Hippocampal formation (tissue), 2 donors: ENCODE measurements at regions not wholly inside any gene's neighbourhood (a gene's known extent, or its start where the extent isn't known, plus 50 kb on each side); places are given as distances from the start of the nearest gene placed in this dataset.
"Not testable (repeated sequence)": the region's sequence is repeated elsewhere in the genome, so short reads cannot be mapped to it uniquely, and the experiment has no call there.

Experiments
- DNase-seq, 2 donors: peaks; one replicate each; lab custom pipeline; 2025; lab: John Stamatoyannopoulos, UW

DNA sequence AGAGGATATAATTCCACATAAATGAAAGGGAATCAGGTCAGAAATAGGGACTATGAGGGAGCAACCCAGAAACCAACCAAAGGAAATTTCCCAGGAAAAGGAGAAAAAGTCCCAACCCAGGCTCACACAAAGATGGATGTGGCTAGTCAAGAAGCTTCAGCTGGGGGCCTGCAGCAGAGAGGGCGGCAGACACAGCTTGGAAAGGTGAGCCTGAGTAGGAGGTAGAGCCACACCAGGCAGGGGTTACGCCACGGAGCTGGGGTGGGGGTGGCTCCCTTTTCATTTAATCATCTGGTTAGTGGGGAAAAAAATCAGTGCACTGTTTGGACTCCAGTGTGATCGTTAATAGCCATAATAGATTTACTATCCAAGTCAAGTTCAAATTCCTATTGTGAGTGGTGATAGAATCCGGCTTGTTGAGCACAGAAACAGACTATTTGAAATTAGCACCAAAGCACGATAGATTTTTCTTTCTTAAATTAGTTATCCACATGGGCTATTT is 220.6 kb downstream of the TPBG start:
- DNase-seq, result no peak

DNA sequence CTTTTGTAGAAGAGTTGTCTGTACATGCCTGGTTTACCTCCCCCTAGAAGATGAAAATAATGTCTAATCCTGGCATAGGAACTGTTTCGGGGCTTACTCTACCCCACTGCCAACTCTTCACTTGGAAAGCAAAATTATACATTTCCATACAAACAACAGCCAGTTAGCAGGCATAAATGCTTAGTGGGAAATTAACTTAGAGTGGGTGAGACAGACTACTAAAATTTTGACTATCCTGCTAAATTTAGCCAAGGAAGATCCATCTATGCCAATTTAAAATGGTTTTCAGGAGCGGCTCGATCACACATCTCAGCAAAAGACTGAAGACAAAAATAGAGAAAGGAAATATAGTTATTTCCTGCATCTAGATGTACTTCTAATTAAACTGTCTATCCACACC is 221.2 kb downstream of the TPBG start:
- DNase-seq, result no peak

DNA sequence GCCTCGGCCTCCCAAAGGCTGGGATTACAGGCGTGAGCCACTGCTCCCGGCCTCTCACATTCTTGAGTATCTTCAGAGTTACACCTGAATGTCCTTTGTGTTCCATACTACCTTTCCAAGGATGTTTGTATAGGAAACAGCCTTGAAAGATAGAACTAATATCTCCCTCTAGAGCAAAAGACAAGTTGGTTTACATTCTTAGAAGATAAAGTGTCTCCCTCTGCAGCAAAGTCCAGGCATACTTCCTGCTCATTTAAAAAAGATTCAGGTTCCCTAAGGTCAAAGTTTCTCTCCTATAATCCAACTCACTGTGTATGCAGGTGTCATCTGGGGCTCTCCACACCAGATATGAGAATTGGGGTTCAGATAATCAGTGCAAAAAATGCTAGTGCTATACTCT is 224.4 kb downstream of the TPBG start:
- DNase-seq, result no peak

DNA sequence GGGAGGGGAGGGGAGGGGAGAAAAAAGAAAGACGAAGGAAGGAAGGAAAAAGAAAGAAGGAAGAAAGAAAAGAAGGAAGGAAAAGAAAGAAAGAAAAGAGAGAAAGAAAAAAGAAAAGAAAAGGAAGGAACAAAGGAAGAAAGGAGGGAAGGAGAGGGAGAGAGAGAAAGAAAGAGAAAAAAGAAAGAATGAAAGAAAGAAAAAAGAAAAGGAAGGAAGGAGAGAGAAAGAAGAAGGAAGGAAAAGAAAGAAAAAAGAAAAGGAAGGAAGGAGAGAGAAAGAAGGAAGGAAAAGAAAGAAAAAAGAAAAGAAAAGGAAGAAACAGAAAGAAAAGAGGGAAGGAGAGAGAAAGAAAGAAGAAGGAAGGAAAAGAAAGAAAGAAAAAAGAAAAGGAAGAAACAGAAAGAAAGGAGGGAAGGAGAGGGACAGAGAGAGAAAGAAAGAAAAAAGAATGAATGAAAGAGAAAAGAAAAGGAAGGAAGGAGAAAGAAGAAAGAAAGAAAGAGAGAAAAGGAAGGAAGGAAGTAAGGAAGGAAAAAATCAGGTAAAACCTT is 225.3 kb downstream of the TPBG start:
- no peak for DNase-seq

DNA sequence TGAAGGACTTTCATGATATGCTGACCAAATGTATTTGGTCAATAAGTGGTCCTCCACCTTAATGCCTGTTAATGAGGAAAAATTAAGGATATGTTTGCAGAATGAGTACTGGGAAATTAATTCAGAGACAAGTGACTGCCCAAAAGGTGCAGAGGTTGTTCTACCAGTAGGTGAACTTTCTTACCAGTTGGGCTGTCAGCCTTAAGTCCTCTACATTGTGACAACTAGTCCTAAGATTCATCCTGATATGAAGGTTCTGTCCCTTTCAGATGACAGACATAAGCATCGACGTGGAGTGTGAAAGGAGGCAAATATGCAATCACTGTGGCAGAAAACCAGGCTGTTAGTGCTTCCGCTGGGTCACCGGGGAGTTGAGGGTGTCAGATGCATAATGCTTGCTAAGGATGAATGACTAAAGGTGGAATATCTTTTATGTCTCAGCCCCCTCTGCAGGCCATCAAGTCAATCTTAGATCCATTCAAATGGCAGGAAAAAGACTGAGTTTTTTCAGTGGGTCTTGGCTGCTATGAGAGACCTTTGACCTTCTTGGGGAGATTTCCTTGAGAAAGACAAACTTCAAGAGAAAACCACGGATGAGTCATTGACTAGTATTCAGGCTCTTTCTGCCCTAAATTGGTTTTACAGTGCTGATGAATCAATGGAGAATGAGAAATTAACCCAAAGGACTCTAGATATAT is 226.0 kb downstream of the TPBG start:
- DNase-seq, result no peak

DNA sequence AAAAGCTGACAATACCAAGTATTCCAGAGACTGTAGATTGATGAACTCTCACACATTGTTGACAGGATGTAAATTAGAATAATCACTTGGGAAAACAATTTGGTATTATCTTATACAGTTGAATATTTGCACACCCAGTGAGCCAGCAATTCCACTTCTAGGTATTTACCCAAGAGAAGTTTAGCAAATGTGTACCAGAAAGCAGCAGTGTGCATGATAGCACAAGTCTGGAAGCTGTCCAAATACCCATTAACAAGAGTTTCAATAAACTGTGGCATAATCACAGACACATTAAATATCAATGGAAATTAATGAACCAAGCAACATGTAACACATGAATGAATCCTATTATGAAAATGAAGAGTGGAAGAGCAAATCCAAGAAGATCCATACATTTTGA is 233.6 kb downstream of the TPBG start:
- DNase-seq, result no peak

DNA sequence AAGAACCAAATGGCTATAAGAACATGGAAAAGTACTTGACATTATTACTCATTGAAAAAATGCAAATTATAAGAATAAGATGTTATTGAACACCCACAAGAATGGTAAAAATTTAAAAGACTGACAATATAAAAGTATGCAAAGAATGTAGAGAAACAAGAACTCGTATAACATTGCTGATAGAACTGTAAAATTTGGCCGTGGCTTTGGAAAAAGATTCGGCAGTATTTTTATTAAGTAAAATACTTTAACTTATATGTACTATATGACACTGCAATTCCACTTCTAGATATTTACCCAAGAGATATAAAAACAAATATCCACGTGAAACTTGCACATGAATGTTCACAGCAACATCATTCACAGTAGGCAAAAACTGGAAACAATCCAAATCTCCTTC is 239.2 kb downstream of the TPBG start:
- DNase-seq, result no peak

DNA sequence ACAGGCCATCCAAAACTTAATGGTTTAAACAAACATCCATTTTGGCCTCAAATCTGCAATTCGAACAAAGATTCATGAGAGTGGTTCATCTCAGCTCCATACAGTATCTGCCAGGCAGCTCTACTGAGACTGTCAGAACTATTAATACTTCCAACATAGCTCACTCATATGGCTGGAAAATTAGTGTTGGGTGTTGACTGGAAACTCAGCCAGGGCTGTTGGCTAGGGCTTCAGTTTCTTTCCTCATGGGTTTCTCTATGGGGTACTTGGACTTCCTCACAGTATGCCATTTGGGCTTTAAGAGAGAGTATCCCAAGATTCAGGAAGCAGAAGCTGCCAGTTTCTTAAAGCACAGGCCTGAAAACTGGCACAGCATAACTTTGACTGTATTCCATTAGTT is 240.3 kb downstream of the TPBG start:
- no peak for DNase-seq

DNA sequence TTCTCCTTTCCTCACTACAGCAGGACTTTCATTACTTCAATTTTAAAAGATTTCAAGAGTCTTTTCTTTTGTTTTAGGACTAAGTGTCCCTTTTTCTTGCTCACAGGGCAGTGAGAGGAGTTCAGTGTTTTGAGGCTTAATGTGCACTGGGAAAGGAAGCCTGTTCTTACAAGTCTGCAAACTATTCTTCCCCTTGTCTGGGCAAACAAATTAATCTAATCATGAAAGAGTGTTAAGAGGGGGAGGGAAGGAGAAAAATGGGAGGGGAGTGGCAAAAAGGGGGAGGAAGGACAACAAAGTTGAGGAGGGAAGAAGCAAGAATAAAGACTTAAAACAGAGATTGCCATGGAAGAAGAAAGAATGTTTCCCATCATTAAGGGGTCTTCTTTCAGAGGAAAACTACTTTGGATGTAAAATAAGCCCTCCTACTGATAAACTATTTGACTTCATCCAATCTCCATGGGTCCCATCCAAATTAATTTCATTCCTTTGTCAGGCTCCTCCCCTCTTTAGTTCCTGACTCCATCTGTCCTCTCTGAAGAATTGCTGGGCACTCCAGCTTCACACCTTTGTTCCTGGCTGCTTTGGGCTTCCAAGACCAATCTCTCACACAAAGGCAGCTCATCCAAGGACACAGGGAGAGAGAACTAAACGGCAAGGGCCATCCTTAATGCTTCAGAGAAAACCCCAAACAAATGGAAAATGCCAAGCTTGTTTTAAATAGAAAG is 244.5 kb downstream of the TPBG start:
- no peak for DNase-seq

DNA sequence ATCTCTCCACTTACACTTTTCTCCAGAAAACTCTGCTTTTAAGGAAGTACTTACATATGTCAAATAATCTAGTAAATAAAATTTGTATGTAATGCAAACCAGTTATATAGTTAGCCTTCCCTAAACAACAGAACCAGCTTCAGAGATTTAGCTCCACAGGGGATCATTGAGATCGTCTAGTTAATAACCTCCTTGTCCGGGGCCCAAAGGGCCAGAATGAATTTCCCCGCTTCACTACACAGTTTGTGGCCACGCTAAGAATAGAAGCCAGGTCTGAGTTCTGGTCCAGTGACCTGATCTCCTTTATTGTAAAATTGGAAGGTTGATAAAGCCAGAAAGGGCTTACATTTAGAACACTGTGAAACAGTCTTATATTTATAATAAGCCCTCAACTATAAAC is 245.2 kb downstream of the TPBG start:
- DNase-seq, result no peak

DNA sequence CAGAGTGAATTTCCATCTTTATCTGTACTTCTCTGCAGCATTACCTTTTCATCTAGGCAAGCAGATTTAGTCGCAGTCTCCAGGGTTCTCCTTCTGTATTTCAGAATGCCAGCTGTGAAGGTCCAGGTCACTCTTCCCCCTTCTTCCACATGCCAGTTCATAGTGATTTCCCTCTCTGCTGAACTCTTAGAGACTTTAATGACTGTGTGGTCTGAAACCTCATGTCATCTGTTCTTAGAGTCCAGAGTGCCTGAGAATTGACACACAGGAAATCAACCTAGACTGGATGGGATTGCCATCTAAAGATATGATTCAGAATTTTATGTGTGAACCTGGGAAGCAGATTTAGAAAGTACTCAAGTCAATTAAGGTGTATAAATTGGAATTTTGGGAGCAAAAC is 248.1 kb downstream of the TPBG start:
- no peak for DNase-seq

DNA sequence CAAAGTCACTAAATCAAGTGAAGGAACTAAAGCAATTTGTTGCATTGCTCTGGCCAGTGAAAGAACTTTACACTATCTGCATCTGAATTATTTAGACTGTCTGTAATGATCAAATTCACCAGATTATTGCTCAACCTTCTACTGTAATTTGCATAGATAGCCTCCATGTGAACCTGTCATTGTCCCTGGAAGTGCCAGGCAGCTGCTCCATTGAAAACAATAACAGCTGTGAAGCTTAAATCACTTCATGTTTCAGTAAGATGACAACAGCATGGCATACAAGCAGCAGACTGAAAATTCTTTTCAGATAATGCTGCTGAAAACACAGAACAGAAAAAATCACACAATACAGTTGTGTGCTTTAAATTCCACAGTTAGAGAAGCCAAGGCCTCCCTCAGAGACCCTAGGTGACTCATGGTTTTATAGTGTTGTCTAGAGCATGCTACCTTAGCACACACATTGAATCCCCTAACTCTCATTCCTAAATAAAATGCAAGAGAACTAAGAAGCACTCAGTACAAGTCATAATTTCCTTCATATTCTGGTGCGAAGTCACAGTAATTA is 248.9 kb downstream of the TPBG start:
- DNase-seq, result no peak

DNA sequence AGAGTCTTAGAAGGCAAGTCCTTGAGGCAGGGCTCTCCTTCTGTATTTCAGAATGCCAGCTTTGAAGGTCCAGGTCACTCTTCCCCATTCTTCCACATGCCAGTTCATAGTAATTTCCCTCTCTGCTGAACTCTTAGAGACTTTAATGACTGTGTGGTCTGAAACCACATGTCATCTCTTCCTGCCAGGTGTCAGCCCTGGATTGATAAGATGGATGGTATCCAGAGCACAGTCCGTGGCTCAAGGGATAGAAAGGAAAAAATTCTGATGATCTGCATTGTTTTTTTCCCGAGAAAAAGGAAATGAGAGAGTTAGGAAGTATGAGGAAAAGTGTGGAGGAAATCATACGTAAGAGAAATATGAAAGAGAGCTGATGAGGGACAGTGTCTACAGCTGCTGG is 250.9 kb downstream of the TPBG start:
- DNase-seq, result no peak

DNA sequence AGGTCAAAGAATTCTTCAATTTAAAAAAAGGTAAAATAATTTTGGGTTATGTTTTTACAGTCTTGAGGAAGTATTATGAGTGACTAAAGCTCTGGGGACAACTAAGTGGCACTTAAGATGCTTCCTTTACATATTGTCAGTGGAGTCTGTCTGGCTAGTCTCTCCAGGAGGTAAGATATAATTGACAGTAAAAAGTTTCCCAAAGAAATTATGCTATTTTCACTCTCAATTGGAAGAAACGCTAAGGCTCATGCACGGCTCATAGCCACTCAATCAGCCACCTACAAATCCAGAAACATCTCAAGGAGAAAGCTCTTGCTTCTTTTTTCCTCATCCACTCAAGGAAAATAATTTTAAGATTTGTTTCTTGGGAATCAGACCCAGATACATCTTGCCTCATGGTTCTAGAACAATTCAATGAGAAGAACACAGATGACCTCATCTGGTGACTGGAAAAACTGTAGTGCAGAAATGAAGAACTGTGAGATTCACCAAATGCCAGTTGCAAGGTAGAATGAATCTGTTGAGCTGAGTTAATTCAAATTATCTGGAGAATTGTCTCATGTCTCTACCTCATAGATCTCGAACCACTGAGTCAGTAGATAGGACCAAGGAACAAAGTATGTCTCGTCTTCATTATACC is 252.9 kb downstream of the TPBG start:
- peak in 1 of 2 donors; percentile 12 for DNase-seq

DNA sequence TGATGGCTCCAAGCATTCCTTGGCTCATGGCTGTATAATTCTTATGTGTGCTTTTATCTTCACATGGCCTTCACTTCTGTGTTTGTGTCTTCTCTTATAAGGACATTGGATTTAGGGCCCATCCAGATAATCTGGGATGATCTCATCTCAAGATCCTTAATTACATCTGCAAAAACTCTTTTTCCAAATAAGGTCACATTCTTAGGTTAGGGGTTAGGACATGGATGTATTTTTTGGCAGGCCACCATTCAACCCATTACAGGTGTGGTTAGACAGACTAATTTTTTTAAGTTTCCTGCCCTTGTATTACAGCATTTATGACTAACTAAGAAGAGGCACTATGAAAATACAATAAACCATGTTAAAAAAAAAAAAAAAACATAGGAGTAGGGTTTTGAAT is 254.0 kb downstream of the TPBG start:
- no peak for DNase-seq

DNA sequence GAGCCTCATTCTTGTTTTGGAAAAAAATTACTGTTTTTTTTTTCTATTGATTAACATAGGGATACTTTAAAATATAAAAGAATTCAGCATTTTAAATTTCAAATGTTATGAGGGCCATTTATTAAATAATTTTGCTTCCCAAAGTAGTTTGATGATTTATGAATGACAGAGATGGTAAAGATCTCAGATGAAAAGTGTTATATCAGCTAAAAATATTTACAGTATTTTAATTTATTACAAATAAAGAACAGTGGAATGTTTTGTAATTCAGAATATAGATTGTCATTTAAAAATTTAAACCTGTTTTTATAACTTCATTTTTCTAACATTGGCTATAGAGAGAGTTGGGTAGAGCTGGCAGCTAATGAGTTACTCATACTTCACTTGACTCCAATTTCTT is 256.0 kb downstream of the TPBG start:
- DNase-seq, result no peak

DNA sequence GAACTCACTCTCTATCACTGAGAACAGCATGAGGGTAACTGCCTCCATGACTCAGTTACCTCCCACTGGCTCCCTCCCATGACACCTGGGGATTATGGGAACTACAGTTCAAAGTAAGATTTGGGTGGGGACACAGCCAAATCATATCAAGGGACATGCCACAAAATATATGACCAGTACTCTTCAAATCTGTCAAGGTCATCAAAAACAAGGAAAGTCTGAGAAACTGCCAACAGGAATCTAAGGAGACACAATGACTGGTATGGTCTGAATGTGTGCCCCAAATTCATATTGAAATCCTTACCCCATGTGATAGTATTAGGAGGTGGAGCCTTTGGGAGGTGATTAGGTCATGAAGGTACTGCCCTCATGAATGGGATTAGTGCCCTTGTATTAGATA is 258.8 kb downstream of the TPBG start:
- no peak for DNase-seq

DNA sequence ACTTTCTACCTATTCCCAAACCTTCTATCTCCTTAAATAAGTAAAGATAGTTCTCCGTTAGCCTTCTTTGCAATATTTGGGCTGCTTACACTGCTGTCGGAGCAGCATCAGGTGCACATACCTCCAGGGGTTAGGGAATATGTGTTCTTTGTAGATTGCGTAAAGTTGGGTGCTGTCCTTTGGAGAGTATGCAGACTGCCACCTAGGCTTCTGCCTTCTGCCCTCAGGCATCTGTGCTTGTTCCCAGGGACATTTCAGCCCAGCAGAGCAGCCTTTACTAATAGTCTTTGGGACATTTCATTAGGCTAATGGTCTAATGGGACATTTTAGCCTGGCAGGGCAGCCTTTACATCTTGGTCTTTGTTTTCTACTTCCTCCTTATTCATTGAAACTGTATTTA is 260.6 kb downstream of the TPBG start:
- DNase-seq, result no peak

DNA sequence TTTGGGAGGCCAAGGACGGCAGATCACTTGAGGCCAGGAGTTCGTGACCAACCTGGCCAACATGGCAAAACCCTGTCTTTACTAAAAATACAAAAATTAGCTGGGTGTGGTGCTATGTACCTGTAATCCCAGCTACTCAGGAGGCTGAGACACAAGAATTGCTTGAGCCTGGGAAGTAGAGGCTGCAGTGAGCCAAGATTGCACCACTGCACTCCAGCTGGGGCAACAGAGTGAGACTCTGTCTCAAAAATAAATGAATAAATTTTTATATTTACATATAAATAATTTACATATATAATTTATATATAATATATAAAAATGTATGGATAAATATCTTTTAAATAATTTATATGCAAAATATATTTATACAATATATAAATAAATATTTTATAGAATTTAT is 263.3 kb downstream of the TPBG start:
- not testable (repeated sequence) for DNase-seq

DNA sequence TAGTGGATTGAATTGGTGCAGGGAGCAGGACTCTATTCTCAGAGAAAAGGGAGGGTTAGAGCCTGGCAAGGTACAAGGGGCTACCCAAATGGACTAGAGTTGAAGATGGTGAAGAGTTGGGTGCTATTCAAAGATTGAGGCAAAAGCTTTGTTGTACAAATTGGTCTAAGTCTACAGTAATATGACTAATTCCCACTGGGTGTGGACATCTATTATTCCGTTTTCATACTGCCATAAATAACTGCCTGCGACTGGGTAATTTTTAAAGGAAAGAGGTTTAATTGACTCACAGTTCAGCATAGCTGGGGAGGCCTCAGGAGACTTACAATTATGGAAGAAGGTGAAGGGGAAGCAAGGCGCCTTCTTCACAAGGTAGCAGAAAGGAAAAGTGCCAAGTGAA is 266.3 kb downstream of the TPBG start:
- no peak for DNase-seq

DNA sequence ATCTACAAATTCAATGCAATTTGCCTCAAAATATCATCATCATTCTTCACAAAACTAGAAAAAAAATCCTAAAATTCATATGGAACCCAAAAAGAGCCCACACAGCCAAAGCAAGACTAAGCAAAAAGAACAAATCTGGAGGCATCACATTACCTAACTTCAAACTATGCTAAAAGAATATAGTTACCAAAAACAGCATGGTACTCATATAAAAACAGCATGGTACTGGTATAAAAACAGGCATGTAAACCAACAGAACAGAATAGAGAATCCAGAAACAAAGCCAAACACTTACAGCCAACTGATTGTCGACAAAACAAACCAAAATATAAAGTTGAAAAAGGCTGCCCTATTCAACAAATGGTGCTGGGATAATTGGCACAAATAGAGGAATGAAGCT is 278.1 kb downstream of the TPBG start:
- DNase-seq, result no peak

DNA sequence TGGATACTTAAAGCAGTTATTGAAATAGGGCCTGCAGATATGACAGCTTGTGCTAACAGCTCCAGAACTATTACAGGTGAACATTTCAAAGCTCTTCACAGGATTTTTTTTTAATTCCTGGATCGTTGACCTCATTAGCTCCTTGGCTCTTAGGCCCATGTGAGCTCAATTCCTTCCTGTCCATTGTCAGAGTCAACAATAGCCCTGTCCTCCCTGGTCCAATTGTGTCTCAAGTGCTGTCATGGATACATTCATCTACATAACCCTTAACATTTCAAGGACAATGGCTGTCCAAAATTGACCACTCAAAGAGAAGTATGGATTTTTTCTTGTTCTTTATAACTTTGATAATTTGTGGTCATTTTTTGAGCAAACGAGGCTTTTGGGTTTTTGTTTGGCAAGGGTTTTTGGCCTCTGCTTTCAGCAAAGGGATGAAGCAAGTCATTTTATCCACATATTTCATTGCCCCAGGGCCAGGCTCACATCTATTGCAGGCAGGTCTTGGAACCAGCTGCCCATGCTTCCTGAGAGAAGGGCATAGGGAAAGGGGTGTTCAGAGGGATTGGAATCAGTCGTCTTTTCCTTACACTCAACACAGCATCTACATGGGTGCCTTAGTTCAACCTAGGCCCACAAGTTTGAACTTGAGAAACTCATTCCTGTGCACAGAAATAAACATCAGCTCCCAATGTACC is 282.1 kb downstream of the TPBG start:
- no peak for DNase-seq
